RWPE1 (cell line): ENCODE measurements at regions not wholly inside any gene's neighbourhood (a gene's known extent, or its start where the extent isn't known, plus 50 kb on each side); places are given as distances from the start of the nearest gene placed in this dataset.

Experiments
- CTCF ChIA-PET: fragments of 350-600 bp; sonication (Branson Sonifier 250); formaldehyde crosslinking; extraction: SDS; loops from one replicate; lab custom pipeline; 2021; lab: Yijun Ruan, JAX
- POLR2A ChIA-PET: fragments of 400-600 bp; formaldehyde crosslinking; extraction: SDS; loops from one replicate; lab custom pipeline; 2020; ENCODE audit warnings: antibody characterized with exemption; ENCODE audit not compliant: low non-redundant PET; lab: Yijun Ruan, JAX
- DNase-seq: peaks from one replicate; pipeline ENCODE4 v3.0.0; 2012; ENCODE audit warnings: low spot score
- H3K27ac ChIP-seq: fragments of 450-650 bp; 2 replicates; pipeline ENCODE4 v1.5.1; 2017
- TF ChIP-seq, protein P1 (sequence below): fragments of 450-650 bp; conservative IDR thresholded peaks from 2 replicates; pipeline ENCODE4 v1.5.1; 2017; ENCODE audit warnings: low read depth, mild to moderate bottlenecking

DNA sequence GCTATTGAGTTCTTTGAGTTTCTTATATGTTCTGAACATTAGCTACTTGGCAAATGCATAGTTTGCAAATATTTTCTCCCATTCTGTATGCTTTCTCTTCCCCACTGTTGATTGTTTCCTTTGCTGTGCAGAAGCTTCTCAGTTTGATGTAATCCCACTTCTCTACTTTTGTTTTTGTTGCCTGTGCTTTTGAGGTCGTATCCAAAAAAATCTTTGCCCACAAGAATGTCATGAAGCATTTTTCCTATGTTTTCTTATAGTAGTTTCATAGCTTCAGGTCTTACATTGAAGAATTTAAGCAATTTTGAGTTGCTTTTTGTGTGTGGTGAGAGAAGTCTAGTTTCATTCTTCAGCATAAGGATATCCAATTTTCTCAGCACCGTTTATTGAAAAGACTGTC is 536.7 kb upstream of the ARGLU1 start:
- no peak overlapping the region for H3K27ac ChIP-seq
- ChIA-PET POLR2A (no interaction called here), CTCF (interaction anchor here (0.7 kb wide), 1 partner anchor 546 kb away, joined by 3 read pairs; no protein-coding TSS in a partner anchor)
- TF ChIP-seq, protein P1, sequence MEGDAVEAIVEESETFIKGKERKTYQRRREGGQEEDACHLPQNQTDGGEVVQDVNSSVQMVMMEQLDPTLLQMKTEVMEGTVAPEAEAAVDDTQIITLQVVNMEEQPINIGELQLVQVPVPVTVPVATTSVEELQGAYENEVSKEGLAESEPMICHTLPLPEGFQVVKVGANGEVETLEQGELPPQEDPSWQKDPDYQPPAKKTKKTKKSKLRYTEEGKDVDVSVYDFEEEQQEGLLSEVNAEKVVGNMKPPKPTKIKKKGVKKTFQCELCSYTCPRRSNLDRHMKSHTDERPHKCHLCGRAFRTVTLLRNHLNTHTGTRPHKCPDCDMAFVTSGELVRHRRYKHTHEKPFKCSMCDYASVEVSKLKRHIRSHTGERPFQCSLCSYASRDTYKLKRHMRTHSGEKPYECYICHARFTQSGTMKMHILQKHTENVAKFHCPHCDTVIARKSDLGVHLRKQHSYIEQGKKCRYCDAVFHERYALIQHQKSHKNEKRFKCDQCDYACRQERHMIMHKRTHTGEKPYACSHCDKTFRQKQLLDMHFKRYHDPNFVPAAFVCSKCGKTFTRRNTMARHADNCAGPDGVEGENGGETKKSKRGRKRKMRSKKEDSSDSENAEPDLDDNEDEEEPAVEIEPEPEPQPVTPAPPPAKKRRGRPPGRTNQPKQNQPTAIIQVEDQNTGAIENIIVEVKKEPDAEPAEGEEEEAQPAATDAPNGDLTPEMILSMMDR: no peak
- no peak for DNase-seq

DNA sequence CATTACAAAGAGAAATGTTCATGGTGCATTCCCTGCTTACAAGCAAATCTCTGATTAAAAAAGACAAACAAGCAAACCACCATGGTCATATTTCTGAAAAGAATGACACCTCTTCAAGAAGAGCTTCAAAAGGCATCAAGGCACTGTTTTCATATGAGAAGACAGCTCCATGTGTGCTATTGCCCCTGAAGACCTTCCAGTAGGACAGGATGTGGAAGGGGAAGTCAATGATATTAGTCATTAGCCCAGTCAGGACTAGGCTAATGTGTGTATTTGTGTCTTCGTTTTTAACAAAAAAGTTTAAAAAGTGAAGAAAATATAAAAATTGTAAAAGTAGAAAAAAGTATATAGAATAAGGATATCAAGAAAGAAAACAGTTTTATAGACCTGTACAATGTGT is 534.7 kb upstream of the ARGLU1 start:
- CTCF ChIA-PET: interaction anchor here (0.6 kb wide), 1 partner anchor 18 kb away, joined by 3 read pairs; no protein-coding TSS in a partner anchor
- TF ChIP-seq, protein P1: no peak
- H3K27ac ChIP-seq: no peak overlapping the region
- no peak for DNase-seq
- POLR2A ChIA-PET: no interaction called here

DNA sequence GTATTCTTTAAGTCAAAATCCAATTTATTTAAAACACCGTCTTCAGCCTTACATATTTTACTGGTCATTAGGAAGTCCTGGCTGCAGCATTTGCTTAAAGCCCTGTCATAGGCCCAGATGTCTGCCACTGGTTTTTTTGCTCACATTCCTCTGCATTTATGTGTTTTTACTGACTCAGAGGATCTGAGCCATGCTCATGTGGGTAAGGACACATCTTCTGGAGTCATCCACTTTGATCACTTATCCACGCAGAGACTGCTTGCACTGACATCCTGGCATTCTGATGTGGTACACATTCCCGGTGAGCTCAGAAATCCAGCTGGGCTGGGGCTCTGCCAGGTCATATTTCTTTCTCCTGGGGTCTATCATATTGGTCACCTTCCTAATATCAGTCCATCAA is 531.7 kb upstream of the ARGLU1 start:
- TF ChIP-seq, protein P1: no peak
- CTCF ChIA-PET: no interaction called here
- no peak for DNase-seq
- no peak overlapping the region for H3K27ac ChIP-seq
- POLR2A ChIA-PET: no interaction called here

DNA sequence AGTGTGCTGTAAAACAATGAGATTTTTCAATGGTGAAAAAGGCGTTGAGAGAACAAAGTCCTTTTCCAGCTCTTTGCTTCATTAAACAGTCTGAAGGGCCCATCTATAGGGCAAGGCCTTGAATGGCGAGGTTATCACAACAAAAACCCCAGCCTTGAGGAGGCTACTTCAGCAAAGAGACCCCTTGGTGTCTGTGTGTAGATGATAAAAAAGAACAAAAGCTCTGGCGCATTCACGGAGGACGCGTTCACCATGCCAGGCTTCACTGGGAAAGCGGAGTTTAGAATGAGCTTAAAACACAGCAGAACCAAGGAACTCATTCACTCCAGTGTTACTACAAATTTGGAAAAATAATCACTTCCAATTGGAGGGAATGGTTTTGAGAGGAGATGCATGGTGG is 530.0 kb upstream of the ARGLU1 start:
- no peak overlapping the region for H3K27ac ChIP-seq
- CTCF ChIA-PET: interaction anchor here (0.5 kb wide), 1 partner anchor 179 kb away, joined by 3 read pairs; no protein-coding TSS in a partner anchor
- TF ChIP-seq, protein P1: no peak
- POLR2A ChIA-PET: no interaction called here
- no peak for DNase-seq

DNA sequence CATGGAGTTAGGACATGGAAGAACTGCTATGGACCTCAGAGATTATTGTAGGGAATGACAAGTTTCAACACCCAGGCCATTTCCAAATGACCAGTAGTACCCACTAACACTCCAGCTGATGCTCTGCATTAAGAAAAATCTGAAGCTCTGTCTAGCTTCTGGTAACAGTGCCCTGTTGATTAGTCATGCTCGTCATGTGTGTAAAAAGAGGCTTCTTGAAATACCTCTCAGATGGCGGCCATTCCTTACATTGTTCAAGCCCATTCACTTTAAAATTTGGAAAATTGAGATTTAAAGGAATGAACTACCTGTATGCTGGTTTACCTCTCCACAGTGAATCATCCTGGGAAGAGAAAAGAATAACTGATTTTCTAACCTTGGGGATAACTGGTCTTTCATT is 527.9 kb upstream of the ARGLU1 start:
- DNase-seq: no peak
- TF ChIP-seq, protein P1: no peak
- POLR2A ChIA-PET: no interaction called here
- no peak overlapping the region for H3K27ac ChIP-seq
- CTCF ChIA-PET: interaction anchor here (0.5 kb wide), 1 partner anchor 559 kb away, joined by 4 read pairs; no protein-coding TSS in a partner anchor

DNA sequence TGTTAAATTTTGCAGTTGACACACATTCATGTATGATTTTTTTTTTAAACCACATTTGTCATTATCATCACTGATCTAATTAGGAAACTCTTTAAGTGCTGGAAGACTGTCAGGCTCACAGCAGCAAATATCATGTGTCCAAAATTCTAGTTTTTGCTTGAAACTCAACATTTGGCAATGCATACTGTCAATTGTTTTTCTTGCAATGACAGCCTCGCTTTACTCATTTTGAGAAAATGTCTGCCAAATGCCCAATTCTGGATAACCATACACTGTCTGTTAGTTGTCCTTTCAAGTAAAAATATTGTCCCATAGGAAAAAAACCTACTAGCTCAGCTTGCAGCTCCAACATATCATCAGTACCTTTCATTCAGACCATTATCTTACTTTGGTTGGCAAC is 523.9 kb upstream of the ARGLU1 start:
- POLR2A ChIA-PET: no interaction called here
- TF ChIP-seq, protein P1: no peak

DNA sequence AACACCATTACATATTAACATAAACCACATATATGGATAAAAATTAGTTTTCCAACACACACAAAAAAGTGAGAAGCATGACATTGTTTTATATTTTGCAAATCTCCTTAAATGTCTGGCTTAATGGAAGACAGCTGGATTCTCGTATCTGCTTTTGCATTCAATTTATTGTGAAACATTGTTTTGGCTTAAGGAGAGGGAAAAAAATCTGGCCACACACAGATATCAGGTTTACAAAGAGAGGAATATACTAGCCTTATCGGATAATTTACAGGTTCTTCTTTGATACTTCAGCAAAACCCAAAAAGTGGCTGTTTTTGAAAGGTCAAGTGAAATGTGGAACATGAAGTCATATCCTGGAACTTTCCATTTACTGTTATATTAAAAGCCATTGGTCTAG is 523.5 kb upstream of the ARGLU1 start:
- CTCF ChIA-PET: interaction anchor here (0.6 kb wide), 1 partner anchor 167 kb away, joined by 4 read pairs; no protein-coding TSS in a partner anchor
- TF ChIP-seq, protein P1: no peak
- H3K27ac ChIP-seq: no peak overlapping the region
- POLR2A ChIA-PET: no interaction called here
- no peak for DNase-seq

More for the DNA sequence above, 523.9 kb upstream of the ARGLU1 start:
- CTCF ChIA-PET: interaction anchor here (0.6 kb wide), 1 partner anchor 167 kb away, joined by 4 read pairs; no protein-coding TSS in a partner anchor
- no peak overlapping the region for H3K27ac ChIP-seq
- DNase-seq: no peak
